K562 (cell line): ENCODE measurements at regions not wholly inside any gene's neighbourhood (a gene's known extent, or its start where the extent isn't known, plus 50 kb on each side); places are given as distances from the start of the nearest gene placed in this dataset.

Experiments used
- CREM ChIP-seq: IDR thresholded peaks from 2 replicates; pipeline ENCODE4 v1.6.1; 2014; ENCODE audit warnings: antibody characterized with exemption, low read depth
- DPF2 ChIP-seq: fragments of 450-650 bp; IDR thresholded peaks from 2 replicates; pipeline ENCODE4 v1.6.1; 2016
- ERF ChIP-seq: fragments of 450-650 bp; formaldehyde crosslinking; IDR thresholded peaks from 2 replicates; pipeline ENCODE4 v1.4.0; 2020; ENCODE audit warnings: mild to moderate bottlenecking, mixed read lengths
- FUS ChIP-seq: fragments of 200-400 bp; formaldehyde crosslinking; optimal IDR thresholded peaks from 2 replicates; pipeline ENCODE3; 2017; ENCODE audit warnings: low read depth, low read length
- GABPA ChIP-seq: fragments of 200-800 bp; sonication (Bioruptor generic); conservative IDR thresholded peaks from 2 replicates; pipeline ENCODE4 v1.6.1; 2016; ENCODE audit warnings: low read depth, missing genetic modification characterization, missing compliant biosample characterization
- LEF1 ChIP-seq: fragments of 450-650 bp; IDR thresholded peaks from 2 replicates; pipeline ENCODE4 v1.6.1; 2016; ENCODE audit warnings: mild to moderate bottlenecking
- MAFK ChIP-seq: IDR thresholded peaks from 2 replicates; pipeline ENCODE4 v1.6.1; 2011; ENCODE audit warnings: low read length, improper control_type of control experiment
- MTA1 ChIP-seq: fragments of 450-650 bp; IDR thresholded peaks from 2 replicates; pipeline ENCODE4 v1.6.1; 2017; ENCODE audit warnings: borderline replicate concordance
- MTA2 ChIP-seq: fragments of 450-650 bp; IDR thresholded peaks from 2 replicates; pipeline ENCODE4 v1.6.1; 2016; ENCODE audit warnings: low read depth
- NFATC3 ChIP-seq: fragments of 450-650 bp; IDR thresholded peaks from 2 replicates; pipeline ENCODE4 v1.6.1; 2017; ENCODE audit warnings: mild to moderate bottlenecking
- PBX2 ChIP-seq, 2 experiments: IDR thresholded peaks in 1 of 2; conservative IDR thresholded peaks in 1 of 2; 2 replicates each; pipeline ENCODE4 v1.6.1; 2016; ENCODE audit warnings: low read depth in 2 of 2, mild to moderate bottlenecking in 1 of 2, missing compliant biosample characterization in 1 of 2, missing genetic modification characterization in 1 of 2, moderate library complexity in 1 of 2
- PHB ChIP-seq: fragments of 250-450 bp; sonication (Bioruptor Pico); IDR thresholded peaks from 2 replicates; pipeline ENCODE4 v1.5.0; 2021
- PML ChIP-seq: IDR thresholded peaks from 2 replicates; pipeline ENCODE4 v1.6.1; 2012; ENCODE audit warnings: low read length, inconsistent platforms
- PTRF ChIP-seq: fragments of 450-650 bp; IDR thresholded peaks from 2 replicates; pipeline ENCODE4 v1.6.1; 2016; ENCODE audit warnings: mild to moderate bottlenecking, missing genetic modification characterization, missing compliant biosample characterization
- RBM25 ChIP-seq: fragments of 200-400 bp; formaldehyde crosslinking; IDR thresholded peaks from 2 replicates; pipeline ENCODE4 v1.6.1; 2018; ENCODE audit warnings: low read length, low read depth, moderate library complexity; ENCODE audit not compliant: severe bottlenecking
- TBP ChIP-seq: optimal IDR thresholded peaks from 2 replicates; pipeline ENCODE3; 2011; ENCODE audit warnings: low read depth, low read length, improper control_type of control experiment
- TEAD4 ChIP-seq, 2 experiments: sonication (generic) in 1 of 2; formaldehyde crosslinking in 1 of 2; IDR thresholded peaks; 2 replicates each; pipeline versions ENCODE4 v1.6.1 to v1.8.0; 2012 to 2022; ENCODE audit warnings: borderline replicate concordance in 1 of 2, inconsistent platforms in 1 of 2, low read length in 1 of 2, mild to moderate bottlenecking in 1 of 2, missing genetic modification reagents in 1 of 2
- ZC3H4 ChIP-seq: sonication (generic); formaldehyde crosslinking; IDR thresholded peaks from 2 replicates; pipeline ENCODE4 v1.9.0; 2021; ENCODE audit warnings: missing genetic modification reagents, borderline replicate concordance
- ZEB2 ChIP-seq: fragments of 450-650 bp; IDR thresholded peaks from 2 replicates; pipeline ENCODE4 v1.6.1; 2016
- ZZZ3 ChIP-seq: fragments of 450-650 bp; IDR thresholded peaks from 2 replicates; pipeline ENCODE4 v1.6.1; 2016; ENCODE audit warnings: antibody characterized with exemption, mild to moderate bottlenecking, moderate library complexity
- TF ChIP-seq, protein P1 (sequence below): sonication (generic); formaldehyde crosslinking; IDR thresholded peaks from 2 replicates; pipeline ENCODE4 v1.8.1; 2023; ENCODE audit warnings: missing genetic modification reagents, mild to moderate bottlenecking, borderline replicate concordance

- no peak for TF ChIP-seq FUS
- TF ChIP-seq PHB (CRISPR knock-in tag): no peak
- no peak for TF ChIP-seq RBM25
- TF ChIP-seq GABPA: no peak
- TF ChIP-seq MAFK: no peak
- TF ChIP-seq ZEB2: 0 out of 2 replicates have a peak, but pooled peaks have one; percentile 21
- 0 out of 2 replicates have a peak, but pooled peaks have one; percentile 36 for TF ChIP-seq PML
- no peak for TF ChIP-seq ZC3H4 (CRISPR knock-in tag)
- peak; percentile 78 for TF ChIP-seq TEAD4 (IDR thresholded peaks at IDR 0.05; ENCODE audit: low read length)
- no peak for TF ChIP-seq TEAD4 (CRISPR knock-in tag; IDR thresholded peaks at IDR 0.05; ENCODE audit: borderline replicate concordance)
- TF ChIP-seq NFATC3: no peak
- TF ChIP-seq ERF (CRISPR knock-in tag): no peak
- peak; percentile 44; the same call in 1 of the 2 replicates for TF ChIP-seq MTA2
- TF ChIP-seq PBX2 (CRISPR knock-in tag; IDR thresholded peaks at IDR 0.05; ENCODE audit: low read depth): no peak
- TF ChIP-seq PBX2 (tag; conservative IDR thresholded peaks at IDR 0.05; ENCODE audit: low read depth): peak; percentile 50
- peak; percentile 24; the same call in 1 of the 2 replicates for TF ChIP-seq LEF1
- TF ChIP-seq, protein P1, sequence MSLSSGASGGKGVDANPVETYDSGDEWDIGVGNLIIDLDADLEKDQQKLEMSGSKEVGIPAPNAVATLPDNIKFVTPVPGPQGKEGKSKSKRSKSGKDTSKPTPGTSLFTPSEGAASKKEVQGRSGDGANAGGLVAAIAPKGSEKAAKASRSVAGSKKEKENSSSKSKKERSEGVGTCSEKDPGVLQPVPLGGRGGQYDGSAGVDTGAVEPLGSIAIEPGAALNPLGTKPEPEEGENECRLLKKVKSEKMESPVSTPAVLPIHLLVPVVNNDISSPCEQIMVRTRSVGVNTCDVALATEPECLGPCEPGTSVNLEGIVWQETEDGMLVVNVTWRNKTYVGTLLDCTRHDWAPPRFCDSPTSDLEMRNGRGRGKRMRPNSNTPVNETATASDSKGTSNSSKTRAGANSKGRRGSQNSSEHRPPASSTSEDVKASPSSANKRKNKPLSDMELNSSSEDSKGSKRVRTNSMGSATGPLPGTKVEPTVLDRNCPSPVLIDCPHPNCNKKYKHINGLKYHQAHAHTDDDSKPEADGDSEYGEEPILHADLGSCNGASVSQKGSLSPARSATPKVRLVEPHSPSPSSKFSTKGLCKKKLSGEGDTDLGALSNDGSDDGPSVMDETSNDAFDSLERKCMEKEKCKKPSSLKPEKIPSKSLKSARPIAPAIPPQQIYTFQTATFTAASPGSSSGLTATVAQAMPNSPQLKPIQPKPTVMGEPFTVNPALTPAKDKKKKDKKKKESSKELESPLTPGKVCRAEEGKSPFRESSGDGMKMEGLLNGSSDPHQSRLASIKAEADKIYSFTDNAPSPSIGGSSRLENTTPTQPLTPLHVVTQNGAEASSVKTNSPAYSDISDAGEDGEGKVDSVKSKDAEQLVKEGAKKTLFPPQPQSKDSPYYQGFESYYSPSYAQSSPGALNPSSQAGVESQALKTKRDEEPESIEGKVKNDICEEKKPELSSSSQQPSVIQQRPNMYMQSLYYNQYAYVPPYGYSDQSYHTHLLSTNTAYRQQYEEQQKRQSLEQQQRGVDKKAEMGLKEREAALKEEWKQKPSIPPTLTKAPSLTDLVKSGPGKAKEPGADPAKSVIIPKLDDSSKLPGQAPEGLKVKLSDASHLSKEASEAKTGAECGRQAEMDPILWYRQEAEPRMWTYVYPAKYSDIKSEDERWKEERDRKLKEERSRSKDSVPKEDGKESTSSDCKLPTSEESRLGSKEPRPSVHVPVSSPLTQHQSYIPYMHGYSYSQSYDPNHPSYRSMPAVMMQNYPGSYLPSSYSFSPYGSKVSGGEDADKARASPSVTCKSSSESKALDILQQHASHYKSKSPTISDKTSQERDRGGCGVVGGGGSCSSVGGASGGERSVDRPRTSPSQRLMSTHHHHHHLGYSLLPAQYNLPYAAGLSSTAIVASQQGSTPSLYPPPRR (CRISPR knock-in tag): no peak
- no peak for TF ChIP-seq ZZZ3
- TF ChIP-seq TBP: no peak
- TF ChIP-seq PTRF (tag): no peak
- peak; percentile 78 for TF ChIP-seq DPF2
- TF ChIP-seq MTA1: no peak
- peak; percentile 67 for TF ChIP-seq CREM
Observed at GRCh38 chr3:72006631-72007556, 221.9 kb upstream of the PROK2 start (continued).
